COLO668 (cell line): ENCODE measurements at regions not wholly inside any gene's neighbourhood (a gene's known extent, or its start where the extent isn't known, plus 50 kb on each side); places are given as distances from the start of the nearest gene placed in this dataset.
"Not testable (repeated sequence)": the region's sequence is repeated elsewhere in the genome, so short reads cannot be mapped to it uniquely, and the experiment has no call there.

Experiments
- DNase-seq: peaks from one replicate; lab custom pipeline; 2025; ENCODE audit not compliant: unreplicated experiment; lab: John Stamatoyannopoulos, UW

GRCh38 chrX:39767446-39767845, 330.3 kb downstream of the BCOR start:
- DNase-seq = no peak

- DNase-seq = no peak
These were observed 328.0 kb downstream of the BCOR start for GRCh38 chrX:39769748-39770147.

- no peak for DNase-seq
These were observed 326.7 kb downstream of the BCOR start for GRCh38 chrX:39771089-39771488.

GRCh38 chrX:39772057-39772832, 325.5 kb downstream of the BCOR start:
- peak; percentile 46 for DNase-seq

GRCh38 chrX:39773150-39773549, 324.6 kb downstream of the BCOR start:
- peak; percentile 2 for DNase-seq

- DNase-seq = no peak
These were observed 323.6 kb downstream of the BCOR start for GRCh38 chrX:39773923-39774773.

- DNase-seq = no peak
These were observed 322.9 kb downstream of the BCOR start for GRCh38 chrX:39774774-39775328.

GRCh38 chrX:39777623-39778025, 320.1 kb downstream of the BCOR start:
- no peak for DNase-seq

- DNase-seq = no peak
These were observed 317.6 kb downstream of the BCOR start for GRCh38 chrX:39779952-39780783.

GRCh38 chrX:39782276-39782675, 315.5 kb downstream of the BCOR start:
- no peak for DNase-seq

GRCh38 chrX:39787999-39788398, 309.8 kb downstream of the BCOR start:
- DNase-seq = no peak

GRCh38 chrX:39788521-39788920, 309.2 kb downstream of the BCOR start:
- DNase-seq = no peak

GRCh38 chrX:39791691-39792090, 306.1 kb downstream of the BCOR start:
- DNase-seq = no peak

- DNase-seq = no peak
These were observed 302.2 kb downstream of the BCOR start for GRCh38 chrX:39795605-39796004.

- DNase-seq = no peak
These were observed 300.9 kb downstream of the BCOR start for GRCh38 chrX:39796856-39797255.

- DNase-seq = not testable (repeated sequence)
These were observed 299.3 kb downstream of the BCOR start for GRCh38 chrX:39798488-39798887.

- no peak for DNase-seq
These were observed 295.4 kb downstream of the BCOR start for GRCh38 chrX:39802354-39802753.

GRCh38 chrX:39802908-39803307, 294.9 kb downstream of the BCOR start:
- DNase-seq = no peak

GRCh38 chrX:39805022-39805421, 292.7 kb downstream of the BCOR start:
- no peak for DNase-seq

GRCh38 chrX:39805825-39806224, 291.9 kb downstream of the BCOR start:
- no peak for DNase-seq

- no peak for DNase-seq
These were observed 289.3 kb downstream of the BCOR start for GRCh38 chrX:39808471-39808917.
